ENCODE measurements at regions not wholly inside any gene's neighbourhood (a gene's known extent, or its start where the extent isn't known, plus 50 kb on each side); places are given as distances from the start of the nearest gene placed in this dataset.

DNA sequence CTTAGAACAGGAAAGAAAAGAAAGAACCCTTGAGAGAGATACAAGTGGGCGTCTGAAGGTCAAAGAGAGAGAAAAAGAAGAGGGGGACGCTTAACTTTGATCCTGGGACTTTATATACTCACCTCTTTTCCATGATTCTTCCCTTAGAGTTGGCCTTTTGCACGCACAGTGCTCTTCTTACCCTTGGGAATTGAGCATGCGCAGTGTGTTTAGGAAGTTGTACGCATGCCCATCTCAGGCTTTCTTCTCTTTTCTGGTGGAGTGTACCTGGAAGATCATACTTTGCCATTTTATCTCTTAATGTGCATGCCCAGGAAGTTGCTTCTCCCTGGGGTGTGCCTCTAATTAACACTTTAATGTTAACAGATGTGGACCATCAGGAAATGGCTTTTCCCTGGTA lies 229.6 kb upstream of the ANO3 start:
- TF ChIP-seq, protein P1, sequence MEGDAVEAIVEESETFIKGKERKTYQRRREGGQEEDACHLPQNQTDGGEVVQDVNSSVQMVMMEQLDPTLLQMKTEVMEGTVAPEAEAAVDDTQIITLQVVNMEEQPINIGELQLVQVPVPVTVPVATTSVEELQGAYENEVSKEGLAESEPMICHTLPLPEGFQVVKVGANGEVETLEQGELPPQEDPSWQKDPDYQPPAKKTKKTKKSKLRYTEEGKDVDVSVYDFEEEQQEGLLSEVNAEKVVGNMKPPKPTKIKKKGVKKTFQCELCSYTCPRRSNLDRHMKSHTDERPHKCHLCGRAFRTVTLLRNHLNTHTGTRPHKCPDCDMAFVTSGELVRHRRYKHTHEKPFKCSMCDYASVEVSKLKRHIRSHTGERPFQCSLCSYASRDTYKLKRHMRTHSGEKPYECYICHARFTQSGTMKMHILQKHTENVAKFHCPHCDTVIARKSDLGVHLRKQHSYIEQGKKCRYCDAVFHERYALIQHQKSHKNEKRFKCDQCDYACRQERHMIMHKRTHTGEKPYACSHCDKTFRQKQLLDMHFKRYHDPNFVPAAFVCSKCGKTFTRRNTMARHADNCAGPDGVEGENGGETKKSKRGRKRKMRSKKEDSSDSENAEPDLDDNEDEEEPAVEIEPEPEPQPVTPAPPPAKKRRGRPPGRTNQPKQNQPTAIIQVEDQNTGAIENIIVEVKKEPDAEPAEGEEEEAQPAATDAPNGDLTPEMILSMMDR (IDR thresholded peaks at IDR 0.05; ENCODE audit: insufficient read depth, low read length), result no peak
- TF ChIP-seq POLR2AphosphoS5 (IDR thresholded peaks at IDR 0.05; ENCODE audit: low read depth) (no peak), REST (IDR thresholded peaks at IDR 0.05; ENCODE audit: insufficient replicate concordance, low read depth) (no peak)
